Peyer's patch (tissue), 4 donors: ENCODE measurements at regions not wholly inside any gene's neighbourhood (a gene's known extent, or its start where the extent isn't known, plus 50 kb on each side); places are given as distances from the start of the nearest gene placed in this dataset.

Source experiments
- CTCF ChIP-seq, 6 experiments: fragments of 450-650 bp in 4 of 6; fragments of 200-600 bp in 2 of 6; sonication (generic) in 1 of 6; IDR thresholded peaks; one replicate each; pipeline ENCODE4 v1.5.1; 2017 to 2019; ENCODE audit warnings: antibody characterized with exemption in 6 of 6, mild to moderate bottlenecking in 3 of 6, moderate library complexity in 1 of 6
- POLR2A ChIP-seq, 2 donors: fragments of 450-650 bp; IDR thresholded peaks; one replicate each; pipeline ENCODE4 v1.5.1; 2017; ENCODE audit warnings: antibody characterized with exemption in 2 of 2, mild to moderate bottlenecking in 2 of 2, moderate library complexity in 2 of 2

DNA sequence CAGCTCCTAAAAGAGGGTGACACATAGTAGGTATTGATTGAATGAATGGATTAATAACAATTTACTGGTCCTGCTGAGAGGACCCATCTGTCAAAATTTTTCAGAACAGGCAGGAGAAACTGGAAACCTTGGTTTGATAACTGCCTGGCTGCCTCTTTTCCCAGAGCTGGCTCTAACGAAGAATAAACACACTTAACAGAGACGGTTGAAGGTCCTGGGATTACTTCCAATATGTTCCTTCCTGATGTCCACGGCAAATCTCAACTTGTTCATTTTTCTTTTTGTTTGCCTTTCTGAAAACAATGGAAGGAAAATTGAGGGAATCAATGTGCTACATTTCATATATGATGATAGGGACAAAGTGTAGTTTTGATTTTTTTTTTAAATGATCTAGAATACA lies 76.5 kb upstream of the SYT13 start:
- no peak for TF ChIP-seq CTCF (IDR thresholded peaks at IDR 0.05)
- TF ChIP-seq POLR2A (IDR thresholded peaks at IDR 0.05) = no peak
